ENCODE measurements at regions not wholly inside any gene's neighbourhood (a gene's known extent, or its start where the extent isn't known, plus 50 kb on each side); places are given as distances from the start of the nearest gene placed in this dataset.

- no peak for TF ChIP-seq CTCF (IDR thresholded peaks at IDR 0.05)
- no peak for TF ChIP-seq EZH2 (IDR thresholded peaks at IDR 0.05; ENCODE audit: borderline replicate concordance, insufficient read depth, low read depth, low read length, poor library complexity, severe bottlenecking)
Measured at GRCh38 chr4:23213198-23213597, 520.5 kb downstream of the GBA3 start.
